Brain pericyte (primary cell): ENCODE measurements at regions not wholly inside any gene's neighbourhood (a gene's known extent, or its start where the extent isn't known, plus 50 kb on each side); places are given as distances from the start of the nearest gene placed in this dataset.
"Not testable (repeated sequence)": the region's sequence is repeated elsewhere in the genome, so short reads cannot be mapped to it uniquely, and the experiment has no call there.

Experiments used
- DNase-seq: peaks from one replicate; pipeline ENCODE4 v3.0.0-alpha.2; 2012; ENCODE audit warnings: low read depth, low spot score

- no peak for DNase-seq
These were observed 103.6 kb upstream of the SPATA12 start for GRCh38 chr3:56956906-56957305.

- no peak for DNase-seq
These were observed 104.9 kb upstream of the SPATA12 start for GRCh38 chr3:56955492-56956111.

DNA sequence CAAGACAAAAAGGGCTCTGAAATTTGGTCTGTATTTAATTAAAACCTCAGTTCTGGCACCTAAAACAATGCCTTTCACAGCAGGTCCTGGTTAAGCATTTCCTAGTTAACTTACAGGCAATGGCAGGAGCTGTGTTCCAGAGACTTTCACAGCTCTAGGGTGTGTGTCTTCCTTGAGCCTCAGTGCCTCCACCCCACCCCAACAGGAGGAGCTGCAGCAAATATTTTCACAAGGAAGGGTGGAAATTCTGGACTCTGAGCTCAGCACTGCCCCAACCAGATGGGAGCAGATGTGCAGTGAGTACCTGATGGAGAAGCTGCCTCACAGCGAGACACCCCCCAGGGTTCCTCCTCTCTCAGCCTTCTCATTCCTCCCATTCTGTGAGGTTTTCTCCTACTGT is 106.3 kb upstream of the SPATA12 start:
- no peak for DNase-seq

- DNase-seq = no peak
These were observed 107.6 kb upstream of the SPATA12 start for GRCh38 chr3:56952846-56953245.

- DNase-seq = no peak
These were observed 108.4 kb upstream of the SPATA12 start for GRCh38 chr3:56952061-56952460.

DNA sequence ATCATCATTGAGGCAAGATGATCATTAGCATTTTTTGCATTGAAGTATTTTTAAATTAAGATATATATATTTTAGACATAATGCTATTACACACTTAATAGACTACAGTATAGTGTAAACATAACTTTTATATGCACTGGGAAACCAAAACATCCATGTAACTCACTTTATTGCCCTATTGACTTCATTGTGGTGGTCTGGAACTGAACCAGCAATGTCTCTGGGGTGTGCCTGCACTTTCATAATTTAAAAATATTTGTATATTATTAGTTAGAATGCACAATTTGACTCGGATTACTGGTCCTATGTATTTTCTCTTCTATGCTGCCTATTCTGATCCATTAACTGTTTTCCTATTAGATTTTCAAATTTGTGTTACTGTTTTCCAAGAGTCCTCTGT is 109.1 kb upstream of the SPATA12 start:
- DNase-seq = no peak

GRCh38 chr3:56945378-56945777 is 115.1 kb upstream of the SPATA12 start:
- not testable (repeated sequence) for DNase-seq

GRCh38 chr3:56942523-56942922 is 117.9 kb upstream of the SPATA12 start:
- no peak for DNase-seq

DNA sequence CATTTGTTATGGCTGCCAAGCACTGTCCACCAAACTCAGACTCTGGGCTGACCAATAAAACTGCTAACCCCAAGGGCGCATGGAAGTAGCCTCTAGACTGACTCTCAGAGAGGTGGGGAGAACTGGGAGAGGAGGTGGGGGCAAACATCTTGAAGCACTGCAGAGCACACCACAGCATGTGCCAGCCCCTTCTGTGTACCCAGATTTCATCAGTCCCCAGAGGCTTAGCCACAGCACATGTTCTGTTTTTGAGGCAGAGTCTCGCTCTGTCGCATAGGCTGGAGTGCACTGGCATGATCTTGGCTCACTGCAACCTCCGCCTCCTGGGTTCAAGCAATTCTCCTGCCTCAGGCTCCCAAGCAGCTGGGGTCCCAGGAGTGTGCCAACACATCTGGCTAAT is 119.5 kb upstream of the SPATA12 start:
- no peak for DNase-seq

DNA sequence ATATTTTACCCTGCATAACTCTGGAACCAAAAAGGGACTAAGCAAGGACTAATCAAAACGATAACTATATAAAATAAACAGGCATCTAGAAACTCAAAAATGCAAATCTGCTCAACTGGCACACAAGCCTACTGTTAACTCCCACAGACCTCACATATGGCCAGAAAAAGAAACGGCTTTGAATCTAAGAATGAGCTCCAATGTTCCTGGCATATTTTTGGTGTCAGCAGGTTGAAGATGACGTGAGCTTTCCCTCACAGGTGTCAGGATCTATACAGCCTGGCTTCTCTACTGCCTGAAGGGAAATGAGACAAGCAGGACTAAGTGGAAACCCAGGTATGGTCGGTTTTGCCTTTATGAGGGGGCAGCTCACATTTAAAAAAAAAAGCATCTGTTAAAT is 120.1 kb upstream of the SPATA12 start:
- DNase-seq = no peak

GRCh38 chr3:56939834-56940233 is 120.6 kb upstream of the SPATA12 start:
- no peak for DNase-seq

DNA sequence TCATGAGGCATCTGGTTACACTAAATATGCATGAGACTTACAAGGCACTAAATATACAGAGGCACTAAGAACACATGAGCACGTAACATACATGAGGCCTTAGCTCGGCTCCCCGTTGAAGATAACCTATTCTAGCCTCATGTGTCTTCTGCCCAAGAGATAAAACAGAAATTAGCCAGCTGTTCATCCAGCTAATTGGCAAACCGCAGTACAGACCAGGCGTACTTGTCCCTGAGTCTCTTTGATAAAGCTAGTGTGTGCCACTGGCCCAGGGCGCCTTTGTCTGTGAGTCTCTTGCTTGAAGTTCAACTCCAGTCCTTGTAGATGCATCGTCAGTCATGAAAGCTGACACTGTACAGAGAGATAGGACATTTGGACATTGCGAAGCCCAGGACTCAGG is 121.9 kb upstream of the SPATA12 start:
- DNase-seq = no peak

DNA sequence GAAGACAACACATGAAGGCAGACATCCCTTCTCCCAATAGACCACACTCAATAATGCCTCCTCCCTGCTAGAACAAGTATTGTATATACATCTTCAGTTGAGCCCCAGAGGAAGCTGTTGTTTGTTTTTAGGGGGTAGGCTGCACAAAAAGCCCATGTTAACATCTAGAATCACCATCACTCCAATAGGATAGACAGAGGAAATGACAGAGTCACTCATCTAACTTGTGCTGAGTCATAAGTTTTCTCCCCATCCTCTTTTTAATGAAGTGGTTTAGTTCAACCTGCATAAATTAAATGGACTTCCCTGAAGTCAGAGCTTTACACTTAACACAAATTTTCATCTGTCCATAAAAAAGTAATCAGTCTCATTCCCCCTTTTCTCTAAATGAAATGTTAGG is 122.9 kb upstream of the SPATA12 start:
- no peak for DNase-seq

DNA sequence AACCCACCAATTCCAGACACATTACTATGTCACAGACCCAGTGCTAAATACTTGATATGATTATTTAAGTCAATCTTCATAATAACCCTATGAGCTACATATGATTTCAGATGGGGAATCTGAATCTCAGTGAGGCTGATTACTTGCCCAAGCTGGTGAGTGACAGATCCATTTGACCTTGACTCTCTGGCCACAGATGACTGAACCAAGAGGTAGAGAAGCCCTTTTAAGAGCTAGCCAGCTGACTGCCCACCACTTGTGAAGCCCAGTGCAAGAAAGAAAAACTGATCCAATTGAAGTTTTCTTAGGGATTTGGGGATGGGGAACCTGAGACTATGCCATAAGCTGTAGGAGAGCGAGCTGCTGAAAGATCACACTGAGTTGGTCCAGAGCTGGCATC is 124.7 kb upstream of the SPATA12 start:
- no peak for DNase-seq

- not testable (repeated sequence) for DNase-seq
These were observed 126.0 kb upstream of the SPATA12 start for GRCh38 chr3:56934481-56934880.

DNA sequence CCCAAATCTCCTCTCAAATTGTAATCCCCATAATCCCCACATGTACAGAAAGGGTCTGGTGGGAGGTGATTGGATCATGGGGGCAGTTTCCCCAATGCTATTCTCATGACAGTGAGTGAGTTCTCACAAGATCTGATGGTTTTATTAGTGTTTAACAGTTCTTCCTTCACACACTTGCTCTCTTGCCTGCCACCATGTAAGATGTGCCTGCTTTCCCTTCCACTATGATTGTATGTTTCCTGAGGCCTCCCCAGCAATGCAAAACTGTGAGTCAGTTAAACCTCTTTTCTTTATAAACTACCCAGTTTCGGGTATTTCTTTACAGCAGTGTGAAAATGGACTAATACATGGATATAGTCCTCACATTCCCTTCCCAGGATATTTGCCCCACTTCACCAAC is 126.7 kb upstream of the SPATA12 start:
- no peak for DNase-seq

GRCh38 chr3:56932866-56933265 is 127.6 kb upstream of the SPATA12 start:
- DNase-seq = no peak

GRCh38 chr3:56931836-56932235 is 128.6 kb upstream of the SPATA12 start:
- no peak for DNase-seq

GRCh38 chr3:56930706-56931105 is 129.0 kb upstream of the ARHGEF3 start:
- DNase-seq = no peak

GRCh38 chr3:56929809-56930615 is 128.3 kb upstream of the ARHGEF3 start:
- DNase-seq = no peak

DNA sequence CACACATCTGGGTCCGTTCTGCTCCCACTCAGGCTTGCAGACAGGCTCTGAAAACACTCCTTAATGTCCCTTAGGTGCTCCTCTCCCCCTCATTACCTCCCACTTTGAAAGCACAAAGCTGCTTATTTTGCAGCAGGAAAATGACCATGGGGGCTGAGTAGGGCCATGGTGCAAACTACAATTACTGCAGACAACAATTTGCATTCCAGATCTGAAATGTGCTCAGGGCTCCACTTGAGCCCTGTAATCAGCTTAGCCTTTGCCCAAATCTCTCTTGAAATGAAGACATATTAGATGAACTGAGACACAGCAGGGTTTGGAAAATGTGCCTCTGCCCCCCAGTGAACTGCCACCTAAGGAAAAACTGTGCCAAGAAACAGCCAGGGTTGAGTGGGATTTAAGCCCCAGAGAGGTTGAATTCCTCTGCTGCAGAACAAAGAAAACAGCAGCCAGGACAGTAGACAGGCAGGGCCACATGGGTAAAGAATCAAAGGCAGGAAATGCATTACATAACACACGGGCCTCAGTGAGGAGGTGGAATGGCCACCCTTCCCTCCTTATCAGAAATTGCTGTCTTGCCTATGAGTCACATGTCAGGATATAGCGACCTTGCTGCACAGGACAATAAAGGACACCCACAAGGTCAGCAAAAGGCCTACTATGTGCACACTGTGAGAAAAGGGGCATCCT is 126.8 kb upstream of the ARHGEF3 start:
- no peak for DNase-seq

- DNase-seq = no peak
These were observed 126.1 kb upstream of the ARHGEF3 start for GRCh38 chr3:56927855-56928254.

GRCh38 chr3:56926947-56927282 is 125.2 kb upstream of the ARHGEF3 start:
- DNase-seq = no peak
